ENCODE measurements at regions not wholly inside any gene's neighbourhood (a gene's known extent, or its start where the extent isn't known, plus 50 kb on each side); places are given as distances from the start of the nearest gene placed in this dataset.

DNA sequence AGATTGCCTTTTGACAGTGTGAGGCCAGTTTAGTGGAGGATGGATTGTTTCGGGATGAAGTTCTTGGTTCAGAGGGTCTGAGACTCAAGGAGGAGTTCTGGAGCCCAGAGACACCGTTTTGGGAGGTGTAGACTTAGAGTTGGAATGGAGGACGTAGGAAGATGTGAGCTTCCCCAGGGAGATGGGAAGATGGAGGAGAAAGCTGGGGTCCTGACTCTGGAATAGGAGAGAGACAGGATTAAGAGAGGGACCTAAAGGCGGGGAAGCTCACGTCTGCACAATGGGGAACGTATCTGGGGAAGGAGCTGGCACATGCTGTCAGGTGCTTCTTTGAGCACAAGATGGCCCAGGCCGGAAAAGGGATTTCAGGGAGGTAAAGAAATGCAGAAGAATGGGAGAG lies 71.3 kb upstream of the CLDN5 start (continued):
- TF ChIP-seq CREB5 (CRISPR knock-in tag; IDR thresholded peaks at IDR 0.05; ENCODE audit: low read depth) = no peak
- TF ChIP-seq CSDC2 (CRISPR knock-in tag; IDR thresholded peaks at IDR 0.05) = no peak
- no peak for TF ChIP-seq PPARA (CRISPR knock-in tag; IDR thresholded peaks at IDR 0.05; ENCODE audit: borderline replicate concordance)
- TF ChIP-seq TCF4 (CRISPR knock-in tag; IDR thresholded peaks at IDR 0.05; ENCODE audit: borderline replicate concordance) = no peak
- TF ChIP-seq RARB (CRISPR knock-in tag; IDR thresholded peaks at IDR 0.05) = no peak

- no peak for TF ChIP-seq ZFP30 (CRISPR knock-in tag; IDR thresholded peaks at IDR 0.05)
- ATAC-seq = no peak
Measured at GRCh38 chr22:19596680-19597398, 72.6 kb upstream of the CLDN5 start.

DNA sequence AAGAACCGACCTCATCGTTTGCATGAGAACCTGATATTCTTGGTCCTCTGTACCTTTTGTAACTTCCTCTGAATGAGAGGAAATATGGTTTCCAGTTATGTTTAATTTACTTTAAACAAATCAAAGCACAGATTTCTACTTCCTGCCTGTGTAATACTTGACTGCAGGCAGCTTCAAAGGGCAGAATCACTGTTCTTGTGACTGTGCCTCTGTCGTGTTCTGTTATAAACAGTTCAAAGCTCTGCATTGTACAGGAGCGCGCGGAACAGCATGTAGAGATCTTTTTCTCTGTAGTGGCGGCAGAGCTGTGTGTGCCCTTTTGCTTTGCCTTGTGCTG lies 73.2 kb upstream of the CLDN5 start:
- TF ChIP-seq ZFP30 (CRISPR knock-in tag; IDR thresholded peaks at IDR 0.05) (no peak), ZFP3 (CRISPR knock-in tag; IDR thresholded peaks at IDR 0.05) (no peak), TOX (CRISPR knock-in tag; IDR thresholded peaks at IDR 0.05; ENCODE audit: borderline replicate concordance) (no peak), SNAI2 (CRISPR knock-in tag; IDR thresholded peaks at IDR 0.05) (no peak), CSDC2 (CRISPR knock-in tag; IDR thresholded peaks at IDR 0.05) (no peak), CSRNP3 (CRISPR knock-in tag; IDR thresholded peaks at IDR 0.05) (no peak), ZNF8 (CRISPR knock-in tag; IDR thresholded peaks at IDR 0.05) (no peak), ISL1 (CRISPR knock-in tag; IDR thresholded peaks at IDR 0.05) (no peak), OSR1 (CRISPR knock-in tag; IDR thresholded peaks at IDR 0.05) (no peak), TCF4 (CRISPR knock-in tag; IDR thresholded peaks at IDR 0.05; ENCODE audit: borderline replicate concordance) (no peak), ZNF70 (CRISPR knock-in tag; IDR thresholded peaks at IDR 0.05) (no peak), ZC3H10 (CRISPR knock-in tag; IDR thresholded peaks at IDR 0.05) (no peak), RARB (CRISPR knock-in tag; IDR thresholded peaks at IDR 0.05) (no peak), ARNTL (CRISPR knock-in tag; IDR thresholded peaks at IDR 0.05; ENCODE audit: borderline replicate concordance, low read depth) (no peak), BACH2 (CRISPR knock-in tag; IDR thresholded peaks at IDR 0.05; ENCODE audit: borderline replicate concordance) (no peak), ESRRG (CRISPR knock-in tag; IDR thresholded peaks at IDR 0.05) (no peak), POU6F1 (CRISPR knock-in tag; IDR thresholded peaks at IDR 0.05; ENCODE audit: borderline replicate concordance, low read depth) (no peak)
- TF ChIP-seq, protein P1, sequence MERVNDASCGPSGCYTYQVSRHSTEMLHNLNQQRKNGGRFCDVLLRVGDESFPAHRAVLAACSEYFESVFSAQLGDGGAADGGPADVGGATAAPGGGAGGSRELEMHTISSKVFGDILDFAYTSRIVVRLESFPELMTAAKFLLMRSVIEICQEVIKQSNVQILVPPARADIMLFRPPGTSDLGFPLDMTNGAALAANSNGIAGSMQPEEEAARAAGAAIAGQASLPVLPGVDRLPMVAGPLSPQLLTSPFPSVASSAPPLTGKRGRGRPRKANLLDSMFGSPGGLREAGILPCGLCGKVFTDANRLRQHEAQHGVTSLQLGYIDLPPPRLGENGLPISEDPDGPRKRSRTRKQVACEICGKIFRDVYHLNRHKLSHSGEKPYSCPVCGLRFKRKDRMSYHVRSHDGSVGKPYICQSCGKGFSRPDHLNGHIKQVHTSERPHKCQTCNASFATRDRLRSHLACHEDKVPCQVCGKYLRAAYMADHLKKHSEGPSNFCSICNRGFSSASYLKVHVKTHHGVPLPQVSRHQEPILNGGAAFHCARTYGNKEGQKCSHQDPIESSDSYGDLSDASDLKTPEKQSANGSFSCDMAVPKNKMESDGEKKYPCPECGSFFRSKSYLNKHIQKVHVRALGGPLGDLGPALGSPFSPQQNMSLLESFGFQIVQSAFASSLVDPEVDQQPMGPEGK (CRISPR knock-in tag; IDR thresholded peaks at IDR 0.05; ENCODE audit: borderline replicate concordance) = no peak
- no peak for ATAC-seq

GRCh38 chr22:19598054-19598855 lies 74.0 kb upstream of the CLDN5 start:
- ATAC-seq = no peak
- no peak for TF ChIP-seq CREB5 (CRISPR knock-in tag; IDR thresholded peaks at IDR 0.05; ENCODE audit: low read depth)
- no peak for TF ChIP-seq ZNF8 (CRISPR knock-in tag; IDR thresholded peaks at IDR 0.05)
- TF ChIP-seq OSR1 (CRISPR knock-in tag; IDR thresholded peaks at IDR 0.05) = no peak
- TF ChIP-seq ZC3H10 (CRISPR knock-in tag; IDR thresholded peaks at IDR 0.05) = no peak
- TF ChIP-seq ESRRG (CRISPR knock-in tag; IDR thresholded peaks at IDR 0.05) = no peak
- TF ChIP-seq CSRNP3 (CRISPR knock-in tag; IDR thresholded peaks at IDR 0.05) = no peak
- TF ChIP-seq RARB (CRISPR knock-in tag; IDR thresholded peaks at IDR 0.05) = no peak
- TF ChIP-seq TSHZ2 (CRISPR knock-in tag; IDR thresholded peaks at IDR 0.05) = no peak
- no peak for TF ChIP-seq ZFP30 (CRISPR knock-in tag; IDR thresholded peaks at IDR 0.05)

Data from SK-N-SH treated with all-trans-retinoic acid at 6 μM for 48 hours (cell line).